GM21528 (cell line): ENCODE measurements at regions not wholly inside any gene's neighbourhood (a gene's known extent, or its start where the extent isn't known, plus 50 kb on each side); places are given as distances from the start of the nearest gene placed in this dataset.
"Not testable (repeated sequence)": the region's sequence is repeated elsewhere in the genome, so short reads cannot be mapped to it uniquely, and the experiment has no call there.

Experiments used
- ATAC-seq: cut with Tn5 transposase; IDR thresholded peaks from one replicate; pipeline ENCODE4 v1.9.1; 2021; ENCODE audit warnings: mild to moderate bottlenecking, moderate library complexity; ENCODE audit not compliant: unreplicated experiment, low FRiP score

GRCh38 chr13:79655509-79655908 lies 174.6 kb downstream of the NDFIP2 start:
- ATAC-seq, result no peak

GRCh38 chr13:79654520-79654919 lies 173.6 kb downstream of the NDFIP2 start:
- ATAC-seq, result no peak

GRCh38 chr13:79650688-79651087 lies 169.7 kb downstream of the NDFIP2 start:
- no peak for ATAC-seq

GRCh38 chr13:79648191-79648590 lies 167.2 kb downstream of the NDFIP2 start:
- ATAC-seq, result no peak

GRCh38 chr13:79647533-79647932 lies 166.6 kb downstream of the NDFIP2 start:
- ATAC-seq, result no peak

GRCh38 chr13:79646880-79647279 lies 165.9 kb downstream of the NDFIP2 start:
- no peak for ATAC-seq

- ATAC-seq, result no peak
Observed at GRCh38 chr13:79645569-79645968, 164.6 kb downstream of the NDFIP2 start.

GRCh38 chr13:79642596-79642995 lies 161.6 kb downstream of the NDFIP2 start:
- no peak for ATAC-seq

GRCh38 chr13:79637133-79637763 lies 156.3 kb downstream of the NDFIP2 start:
- no peak for ATAC-seq

GRCh38 chr13:79631051-79631659 lies 150.2 kb downstream of the NDFIP2 start:
- no peak for ATAC-seq

GRCh38 chr13:79628463-79628862 lies 147.5 kb downstream of the NDFIP2 start:
- ATAC-seq, result no peak

- ATAC-seq, result no peak
Observed at GRCh38 chr13:79626924-79627323, 146.0 kb downstream of the NDFIP2 start.

GRCh38 chr13:79625517-79625916 lies 144.6 kb downstream of the NDFIP2 start:
- no peak for ATAC-seq

GRCh38 chr13:79621902-79622301 lies 140.9 kb downstream of the NDFIP2 start:
- no peak for ATAC-seq

GRCh38 chr13:79621449-79621848 lies 140.5 kb downstream of the NDFIP2 start:
- ATAC-seq, result no peak

GRCh38 chr13:79614250-79614918 lies 133.4 kb downstream of the NDFIP2 start:
- ATAC-seq, result no peak

- ATAC-seq, result no peak
Observed at GRCh38 chr13:79612604-79613003, 131.6 kb downstream of the NDFIP2 start.

- ATAC-seq, result not testable (repeated sequence)
Observed at GRCh38 chr13:79607895-79608294, 126.9 kb downstream of the NDFIP2 start.
